Stimulated activated effector memory CD8-positive, alpha-beta T cell treated with anti-CD3 and anti-CD28 coated beads, Interleukin-12 subunit alpha, Interleukin-12 subunit beta, amount 100 ng/mL, for 72 hours (primary cell): ENCODE measurements at regions not wholly inside any gene's neighbourhood (a gene's known extent, or its start where the extent isn't known, plus 50 kb on each side); places are given as distances from the start of the nearest gene placed in this dataset.

ENCODE experiments used
- ATAC-seq: fragments of 150-1000 bp; cut with Tn5 transposase; 2 replicates; pipeline ENCODE4 v1.10.0; 2021
- DNase-seq, 2 donors: peaks; one replicate each; pipeline ENCODE4 v3.0.0; 2021 to 2022; ENCODE audit warnings: low spot score in 2 of 2
- H3K27ac Mint-ChIP-seq: one replicate; pipeline ENCODE4 v1.8.0; 2022; ENCODE audit warnings: mild to moderate bottlenecking, mixed read lengths
- H3K36me3 Mint-ChIP-seq: one replicate; pipeline ENCODE4 v1.8.0; 2022; ENCODE audit warnings: mild to moderate bottlenecking, mixed read lengths
- H3K4me1 Mint-ChIP-seq: one replicate; pipeline ENCODE4 v1.8.0; 2022; ENCODE audit warnings: mixed read lengths
- H3K4me3 Mint-ChIP-seq: one replicate; pipeline ENCODE4 v1.8.0; 2022; ENCODE audit warnings: mild to moderate bottlenecking, mixed read lengths
- H3K9me3 Mint-ChIP-seq: one replicate; pipeline ENCODE4 v1.8.0; 2022; ENCODE audit warnings: mixed read lengths

DNA sequence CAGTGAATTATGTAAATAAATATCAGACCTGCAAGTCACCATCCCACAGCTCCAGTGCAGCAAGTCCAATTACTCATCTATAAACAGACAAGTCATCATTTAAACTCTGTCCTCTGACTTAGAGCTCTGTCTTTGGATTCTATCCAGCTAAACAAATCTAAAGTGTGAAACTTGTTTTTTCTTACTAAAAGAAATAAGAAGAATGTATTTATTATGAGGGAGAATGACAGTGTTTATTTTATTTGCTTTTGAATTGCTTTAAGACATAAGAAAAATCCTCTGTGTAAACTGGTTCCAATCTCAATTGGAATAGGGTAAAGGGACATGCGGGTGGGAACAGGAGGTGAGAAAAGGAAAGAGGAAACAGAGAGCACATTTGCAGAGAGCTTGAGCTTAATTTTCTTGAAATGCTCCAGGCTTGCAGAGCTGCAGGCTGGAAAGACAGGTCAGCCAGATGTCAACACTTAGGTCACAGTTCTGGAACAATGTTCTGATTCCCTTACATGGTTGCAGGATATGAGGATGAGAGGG is 355.8 kb downstream of the MEIS1 start:
- Mint-ChIP-seq H3K36me3 (no peaks in the 10 kb centered on the region), H3K9me3 (peaks cover 4% of the 10 kb centered on the region), H3K4me1 (no peaks in the 10 kb centered on the region), H3K27ac (no peak overlapping the region), H3K4me3 (no peak overlapping the region)
- DNase-seq = no peak
- no peak for ATAC-seq

DNA sequence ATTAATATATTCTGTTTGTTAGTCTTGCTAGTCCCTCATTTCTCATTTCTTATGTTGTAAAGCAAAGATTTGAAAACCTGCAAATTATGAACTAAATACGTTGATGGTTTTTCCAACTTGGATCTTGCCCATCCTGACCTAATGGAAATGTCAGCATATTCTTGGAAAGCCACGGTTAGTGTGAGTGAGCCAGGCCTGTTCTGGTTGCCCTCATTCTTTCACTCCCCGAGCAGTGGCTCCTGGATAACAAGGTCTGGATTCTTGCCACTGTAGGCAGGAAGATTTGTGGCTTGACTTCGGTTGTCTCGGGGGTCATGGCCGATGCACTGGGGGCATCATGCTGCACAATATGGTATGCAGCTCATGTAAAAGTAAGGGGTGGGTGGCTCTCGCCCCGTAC is 359.1 kb downstream of the MEIS1 start:
- Mint-ChIP-seq H3K4me3 (no peak overlapping the region), H3K9me3 (no peaks in the 10 kb centered on the region)

DNA sequence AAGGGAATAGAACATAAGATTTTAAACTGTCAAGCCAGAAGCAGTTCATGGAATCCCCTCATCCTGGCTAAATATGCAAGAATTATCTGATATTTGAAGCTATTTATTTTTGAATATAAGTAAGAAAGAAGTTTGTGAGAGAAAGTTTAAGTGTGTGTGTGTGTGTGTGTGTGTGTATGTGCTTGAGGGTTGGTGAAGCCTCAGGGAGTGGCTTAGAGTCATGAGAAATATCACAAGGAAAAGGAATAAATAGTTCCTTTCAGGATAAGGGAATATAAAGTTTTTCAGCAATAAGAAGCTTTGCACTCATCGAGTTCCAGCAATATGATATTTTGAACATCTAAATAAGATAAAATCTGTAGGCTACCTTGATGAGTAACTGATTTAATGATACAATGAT is 359.6 kb downstream of the MEIS1 start:
- Mint-ChIP-seq H3K4me1 (no peaks in the 10 kb centered on the region), H3K27ac (no peak overlapping the region), H3K36me3 (no peaks in the 10 kb centered on the region), H3K9me3 (no peaks in the 10 kb centered on the region), H3K4me3 (no peak overlapping the region)
- ATAC-seq (no peak), DNase-seq (no peak)

More for the DNA sequence above, 359.1 kb downstream of the MEIS1 start:
- ATAC-seq = no peak
- no peaks in the 10 kb centered on the region for H3K4me1 Mint-ChIP-seq
- DNase-seq = no peak
- H3K27ac Mint-ChIP-seq = no peak overlapping the region
- no peaks in the 10 kb centered on the region for H3K36me3 Mint-ChIP-seq

DNA sequence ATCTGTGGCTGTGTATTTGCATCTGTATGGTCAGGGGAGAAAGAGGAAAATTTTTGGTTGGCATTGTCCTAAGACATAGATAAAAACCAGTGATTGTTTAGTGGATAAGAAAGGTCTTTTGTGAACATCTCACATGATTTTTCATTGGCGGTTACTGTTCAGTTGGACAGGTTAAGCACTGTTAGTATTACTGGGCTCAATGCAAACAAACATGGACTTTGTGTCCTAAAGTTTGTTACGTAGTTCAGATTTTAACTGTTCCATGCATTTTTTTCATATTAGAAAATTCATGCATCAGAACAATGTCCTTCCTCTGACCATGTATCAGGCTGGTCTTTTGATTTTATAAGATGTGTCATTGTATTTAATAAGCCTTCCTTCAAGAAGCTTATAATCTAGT is 368.0 kb downstream of the MEIS1 start:
- ATAC-seq (no peak), DNase-seq (no peak)
- no peak overlapping the region for H3K4me3 Mint-ChIP-seq
- H3K27ac Mint-ChIP-seq = no peak overlapping the region
- H3K9me3 Mint-ChIP-seq = peaks cover 7% of the 10 kb centered on the region
- H3K4me1 Mint-ChIP-seq = no peaks in the 10 kb centered on the region
- H3K36me3 Mint-ChIP-seq = no peaks in the 10 kb centered on the region

DNA sequence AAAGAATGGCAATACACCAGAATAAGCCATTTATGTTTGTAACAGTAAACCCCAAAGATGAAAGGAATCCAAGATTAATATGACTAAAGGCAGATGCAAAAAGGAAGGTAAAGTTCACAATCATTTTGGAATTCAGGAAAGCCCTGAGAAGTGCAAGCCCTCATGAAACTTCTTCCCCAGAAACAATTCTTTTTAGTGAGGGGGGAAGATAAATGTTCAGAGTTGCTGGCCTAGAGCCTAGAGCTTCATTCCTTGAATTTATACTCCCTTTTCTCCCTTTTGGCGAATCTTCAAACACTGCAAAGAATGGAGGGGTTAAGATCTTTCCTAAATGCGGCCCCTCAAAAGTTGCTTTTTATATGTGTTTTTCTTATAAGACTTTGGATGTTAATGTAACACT is 368.8 kb downstream of the MEIS1 start:
- Mint-ChIP-seq H3K4me3 (no peak overlapping the region), H3K36me3 (no peaks in the 10 kb centered on the region), H3K4me1 (no peaks in the 10 kb centered on the region), H3K9me3 (peaks cover 7% of the 10 kb centered on the region), H3K27ac (no peak overlapping the region)
- DNase-seq (no peak), ATAC-seq (no peak)

DNA sequence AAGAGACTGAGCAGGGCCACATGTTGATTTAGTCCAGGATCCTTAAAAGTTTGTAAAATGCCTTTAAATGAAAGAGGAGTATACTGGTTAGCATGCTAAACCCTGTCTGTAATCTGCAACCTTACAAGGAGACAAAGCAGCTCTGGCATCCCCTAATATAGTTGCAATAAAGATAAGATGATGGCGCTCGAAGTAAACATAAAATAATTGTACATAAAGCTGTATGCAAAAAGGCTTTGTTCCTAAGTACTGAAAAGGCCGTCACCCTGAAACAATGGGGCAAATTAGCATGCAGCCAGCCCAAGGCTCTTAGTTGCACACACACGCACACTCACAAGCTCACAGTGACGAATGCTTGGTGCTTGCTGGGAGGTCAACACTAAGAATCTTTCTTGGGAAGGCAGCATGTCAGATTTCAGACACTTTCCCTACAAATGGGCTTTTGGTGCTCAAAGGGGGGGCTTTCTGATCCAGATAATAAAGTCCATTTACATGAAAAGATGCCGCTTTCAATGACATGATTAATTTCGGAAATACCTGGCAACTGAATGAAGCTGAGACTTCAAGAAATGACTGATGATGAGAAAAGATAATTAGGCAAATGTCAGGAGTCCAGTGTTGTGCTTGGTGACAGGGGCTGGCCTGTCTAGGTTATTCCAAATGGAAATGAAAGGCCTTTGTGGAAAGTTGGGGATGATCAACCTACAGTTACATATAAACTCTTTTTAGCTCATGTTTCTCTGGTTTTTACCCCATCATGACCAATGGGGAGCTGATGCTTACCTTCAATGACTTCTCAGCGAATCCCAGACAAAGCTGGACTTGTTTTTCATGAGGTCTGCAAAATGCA is 370.3 kb downstream of the MEIS1 start:
- Mint-ChIP-seq H3K4me1 (no peaks in the 10 kb centered on the region), H3K9me3 (peaks cover 3% of the 10 kb centered on the region), H3K36me3 (no peaks in the 10 kb centered on the region), H3K4me3 (no peak overlapping the region), H3K27ac (no peak overlapping the region)
- no peak for DNase-seq
- no peak for ATAC-seq

DNA sequence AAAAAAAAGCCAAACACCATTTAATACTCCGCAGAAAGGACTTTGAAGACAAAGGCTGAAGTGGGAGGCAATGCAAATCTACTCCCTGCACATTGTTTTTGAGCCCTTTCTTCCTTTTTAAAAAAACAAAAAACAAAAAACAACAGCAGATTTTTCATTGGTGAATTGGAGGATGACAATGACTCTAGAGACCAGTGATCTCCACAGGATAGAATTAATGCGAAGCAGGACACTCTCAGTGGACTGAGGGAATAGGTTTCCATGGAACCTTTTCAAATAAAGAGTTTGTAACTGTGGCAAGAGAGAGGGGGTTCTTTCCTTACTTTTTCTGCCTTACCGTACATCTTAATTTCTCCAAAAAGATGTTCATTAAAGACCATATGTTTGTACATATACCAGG is 371.0 kb downstream of the MEIS1 start:
- H3K4me3 Mint-ChIP-seq = no peak overlapping the region
- no peaks in the 10 kb centered on the region for H3K36me3 Mint-ChIP-seq
- DNase-seq (no peak), ATAC-seq (no peak)
- peaks cover 2% of the 10 kb centered on the region for H3K9me3 Mint-ChIP-seq
- H3K4me1 Mint-ChIP-seq = no peaks in the 10 kb centered on the region
- no peak overlapping the region for H3K27ac Mint-ChIP-seq

DNA sequence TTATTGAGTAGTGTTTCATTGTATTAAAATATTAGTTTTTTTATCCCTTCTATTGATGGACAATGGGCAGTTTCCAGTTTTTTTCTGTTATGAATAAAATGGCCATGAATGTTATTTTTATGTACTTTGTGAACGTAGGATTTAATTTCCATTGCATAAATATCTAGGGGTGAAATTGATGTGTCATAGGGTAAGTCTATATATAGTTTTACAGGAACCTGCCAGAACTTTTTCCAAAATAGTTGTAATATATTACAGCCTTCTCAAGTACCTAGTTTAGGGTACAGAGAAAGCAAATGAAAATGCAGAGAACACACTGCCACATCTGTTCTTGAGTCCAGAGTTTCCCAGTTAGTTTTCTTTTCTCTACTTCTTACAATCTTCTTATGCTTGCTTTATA is 378.6 kb downstream of the MEIS1 start:
- peaks cover 9% of the 10 kb centered on the region for H3K9me3 Mint-ChIP-seq
- DNase-seq (no peak), ATAC-seq (no peak)
- no peaks in the 10 kb centered on the region for H3K36me3 Mint-ChIP-seq
- no peak overlapping the region for H3K4me3 Mint-ChIP-seq
- H3K27ac Mint-ChIP-seq = no peak overlapping the region
- H3K4me1 Mint-ChIP-seq = no peaks in the 10 kb centered on the region

DNA sequence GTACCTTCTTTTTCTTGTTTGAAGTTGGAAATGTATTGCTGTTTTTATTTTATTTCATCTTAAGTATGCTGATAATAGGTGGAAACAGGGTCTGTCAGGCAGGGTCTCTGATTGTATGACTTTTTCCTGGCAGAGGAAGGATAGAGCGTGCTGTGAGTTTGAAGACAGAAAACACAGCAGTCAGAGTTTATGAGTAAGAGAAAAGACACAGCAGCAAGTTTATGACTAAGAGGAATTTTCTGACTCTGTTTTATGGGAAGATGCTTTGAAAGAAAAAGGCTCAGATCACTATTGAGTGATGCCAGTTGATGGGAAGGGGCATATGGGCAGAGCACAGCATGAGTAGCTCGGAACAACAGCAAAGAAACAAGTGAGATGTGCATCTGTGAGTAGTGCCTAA is 379.1 kb downstream of the MEIS1 start:
- Mint-ChIP-seq H3K36me3 (no peaks in the 10 kb centered on the region), H3K27ac (no peak overlapping the region), H3K9me3 (peaks cover 9% of the 10 kb centered on the region), H3K4me1 (no peaks in the 10 kb centered on the region), H3K4me3 (no peak overlapping the region)
- DNase-seq (no peak), ATAC-seq (no peak)

DNA sequence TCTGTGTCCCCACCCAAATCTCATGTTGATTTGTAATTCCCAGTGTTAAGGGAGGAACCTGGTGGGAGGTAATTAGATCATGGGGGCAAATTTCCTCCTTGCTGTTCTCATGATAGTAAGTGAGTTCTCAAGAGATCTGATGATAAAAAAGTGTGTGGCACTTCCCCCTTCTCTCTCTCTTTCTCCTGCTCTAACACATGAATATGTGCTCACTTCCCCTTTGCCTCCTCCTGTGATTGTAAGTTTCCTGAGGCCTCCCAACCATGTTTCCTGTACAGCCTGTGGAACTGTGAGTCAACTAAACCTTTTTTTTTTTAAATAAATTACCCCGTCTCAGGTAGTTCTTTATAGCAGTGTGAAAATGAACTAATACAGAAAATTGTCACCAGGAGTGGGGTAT is 380.0 kb downstream of the MEIS1 start:
- DNase-seq = no peak
- no peak overlapping the region for H3K27ac Mint-ChIP-seq
- ATAC-seq = no peak
- no peaks in the 10 kb centered on the region for H3K36me3 Mint-ChIP-seq
- H3K9me3 Mint-ChIP-seq = peaks cover 12% of the 10 kb centered on the region
- H3K4me3 Mint-ChIP-seq = no peak overlapping the region
- H3K4me1 Mint-ChIP-seq = no peaks in the 10 kb centered on the region

DNA sequence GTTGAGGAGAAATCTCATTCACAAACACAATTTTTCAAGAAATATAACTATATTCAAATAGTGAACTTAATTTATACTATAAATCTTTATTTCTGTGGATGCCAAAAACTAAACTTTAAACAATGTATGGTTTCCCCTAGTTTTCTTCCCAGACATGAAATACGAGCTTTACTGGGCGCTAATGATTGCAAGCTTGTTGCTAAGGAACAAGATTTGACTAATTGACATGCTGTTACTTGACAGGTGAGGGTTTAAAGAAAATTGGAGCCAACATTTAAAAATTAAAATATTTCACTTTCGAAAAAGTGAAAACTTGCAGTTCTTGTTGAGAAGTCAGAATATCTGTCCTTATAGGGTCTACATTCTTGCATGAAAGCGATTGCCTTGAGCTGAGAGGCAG is 381.0 kb downstream of the MEIS1 start:
- Mint-ChIP-seq H3K4me1 (no peaks in the 10 kb centered on the region), H3K4me3 (no peak overlapping the region), H3K27ac (no peak overlapping the region), H3K36me3 (no peaks in the 10 kb centered on the region), H3K9me3 (peaks cover 14% of the 10 kb centered on the region)
- ATAC-seq (no peak), DNase-seq (no peak)

DNA sequence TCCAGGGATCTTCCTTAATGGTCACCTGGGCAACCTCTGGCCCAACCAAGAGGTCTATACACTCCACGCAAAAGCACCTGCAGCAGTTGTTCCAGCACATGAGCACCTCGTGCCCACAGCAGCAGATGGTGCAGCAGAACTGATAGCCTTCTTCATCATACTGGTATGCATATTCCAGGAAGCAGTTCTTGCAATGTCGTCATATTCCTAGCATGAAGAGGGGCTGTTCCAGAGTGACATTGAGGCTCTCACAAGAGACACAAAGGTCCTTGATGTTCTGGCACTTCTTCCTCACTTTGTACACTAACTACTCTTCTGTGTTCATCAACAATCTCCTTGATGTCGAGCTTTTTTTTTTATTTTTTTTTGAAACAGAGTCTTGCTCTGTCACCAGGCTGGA is 386.2 kb downstream of the MEIS1 start:
- H3K36me3 Mint-ChIP-seq = no peaks in the 10 kb centered on the region
- no peak overlapping the region for H3K27ac Mint-ChIP-seq
- H3K9me3 Mint-ChIP-seq = peaks cover 16% of the 10 kb centered on the region
- DNase-seq (no peak), ATAC-seq (no peak)
- H3K4me1 Mint-ChIP-seq = no peaks in the 10 kb centered on the region
- no peak overlapping the region for H3K4me3 Mint-ChIP-seq

DNA sequence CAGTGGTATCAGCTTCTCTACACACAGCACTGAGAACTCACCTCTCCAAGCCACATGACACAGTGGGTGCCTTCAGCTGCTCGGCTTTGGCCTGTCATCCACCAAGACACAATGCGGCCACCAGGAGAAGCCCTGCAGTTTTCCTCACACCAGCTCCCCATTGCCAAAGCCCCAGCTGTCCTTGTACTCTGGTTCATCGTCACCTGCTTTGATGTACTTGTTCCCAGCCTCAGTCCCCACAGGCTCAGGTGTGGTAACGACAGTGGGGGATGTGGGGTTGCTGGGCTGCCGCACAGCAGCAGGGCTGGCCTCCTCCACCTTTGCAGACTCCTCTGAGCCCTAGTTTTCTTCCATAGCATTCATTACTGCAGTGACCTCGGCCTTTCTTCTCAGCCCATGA is 387.3 kb downstream of the MEIS1 start:
- Mint-ChIP-seq H3K4me3 (no peak overlapping the region), H3K4me1 (no peaks in the 10 kb centered on the region), H3K9me3 (peaks cover 12% of the 10 kb centered on the region), H3K27ac (no peak overlapping the region), H3K36me3 (no peaks in the 10 kb centered on the region)
- no peak for DNase-seq
- ATAC-seq = no peak

DNA sequence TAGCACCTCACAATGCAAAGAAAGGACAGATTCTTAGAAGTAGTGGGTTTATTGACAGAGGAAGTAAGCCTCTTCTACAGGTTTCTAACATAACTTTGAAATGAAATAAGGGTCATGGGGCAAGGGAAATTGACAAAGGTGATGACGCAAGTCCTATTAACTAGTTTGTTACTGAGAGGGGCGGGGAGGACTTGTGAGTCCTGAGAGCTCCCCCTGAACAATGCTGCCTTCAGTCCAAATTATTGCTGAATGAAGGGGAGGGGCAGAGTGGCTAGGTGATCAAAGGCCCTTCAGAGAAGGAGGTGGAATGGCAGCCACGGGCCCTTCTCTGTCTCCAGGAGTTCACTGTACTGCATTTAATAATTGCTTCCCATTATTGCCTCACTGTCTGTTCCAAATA is 390.0 kb downstream of the MEIS1 start:
- Mint-ChIP-seq H3K27ac (no peak overlapping the region), H3K9me3 (peaks cover 13% of the 10 kb centered on the region), H3K4me1 (no peaks in the 10 kb centered on the region), H3K4me3 (no peak overlapping the region), H3K36me3 (no peaks in the 10 kb centered on the region)
- DNase-seq (no peak), ATAC-seq (no peak)

DNA sequence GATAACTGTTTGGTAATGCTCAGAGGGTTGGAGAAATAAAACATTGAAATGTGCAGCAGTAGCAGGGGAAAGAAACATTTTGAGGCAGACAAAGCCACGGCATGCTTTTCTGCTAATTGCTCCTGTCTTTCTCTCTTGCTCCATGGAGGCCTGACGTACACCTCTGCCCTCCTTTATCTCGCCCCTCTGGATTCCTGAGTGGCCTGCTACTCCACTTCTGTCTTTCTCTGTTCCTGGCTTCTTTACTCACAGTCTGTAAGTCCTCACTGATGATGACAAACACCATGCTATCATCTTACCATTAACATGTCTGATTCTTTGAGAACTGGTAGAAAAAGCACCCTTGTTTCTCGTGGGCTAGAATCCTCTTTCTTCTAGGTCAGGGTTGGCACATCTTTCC is 392.9 kb downstream of the MEIS1 start:
- Mint-ChIP-seq H3K27ac (no peak overlapping the region), H3K4me1 (no peaks in the 10 kb centered on the region), H3K4me3 (no peak overlapping the region), H3K36me3 (no peaks in the 10 kb centered on the region), H3K9me3 (peaks cover 12% of the 10 kb centered on the region)
- ATAC-seq = no peak
- no peak for DNase-seq

DNA sequence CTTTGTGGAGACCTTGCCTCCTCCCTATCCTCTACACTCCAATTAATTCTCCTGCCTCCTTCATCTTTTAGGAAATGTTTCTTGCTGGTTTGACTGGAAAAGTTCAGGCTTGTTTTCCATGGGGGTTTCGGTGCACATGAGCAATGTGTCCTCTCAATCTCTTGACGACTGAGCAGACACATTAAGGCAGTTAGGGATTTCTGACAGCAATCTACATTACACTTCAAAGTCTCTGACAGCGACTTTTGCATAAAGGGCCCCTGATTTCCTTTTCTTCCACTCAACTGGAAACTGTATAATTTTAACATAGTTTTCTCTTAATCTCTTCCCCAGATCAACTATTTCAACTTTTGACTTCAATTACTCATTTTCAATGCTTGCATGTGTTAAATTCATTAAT is 394.0 kb downstream of the MEIS1 start:
- H3K4me3 Mint-ChIP-seq = no peak overlapping the region
- DNase-seq = no peak
- H3K27ac Mint-ChIP-seq = no peak overlapping the region
- peaks cover 12% of the 10 kb centered on the region for H3K9me3 Mint-ChIP-seq
- ATAC-seq = no peak
- no peaks in the 10 kb centered on the region for H3K36me3 Mint-ChIP-seq
- H3K4me1 Mint-ChIP-seq = no peaks in the 10 kb centered on the region
